ENCODE measurements at regions not wholly inside any gene's neighbourhood (a gene's known extent, or its start where the extent isn't known, plus 50 kb on each side); places are given as distances from the start of the nearest gene placed in this dataset.

- H3K4me1 ChIP-seq (ENCODE audit: control insufficient read depth, extremely low read depth, insufficient read depth, low read length): no peaks in the 10 kb centered on the region
- no peak for FAIRE-seq
- no peak overlapping the region for H2AFZ ChIP-seq (ENCODE audit: control insufficient read depth, low read length)
- H4K20me1 ChIP-seq (ENCODE audit: control insufficient read depth, extremely low read depth, insufficient read depth, low read length): no peaks in the 10 kb centered on the region
- no peak for DNase-seq (ENCODE audit: low read depth, low spot score)
- H3K4me3 ChIP-seq (ENCODE audit: control insufficient read depth in 2 of 3, extremely low read depth in 1 of 3, insufficient read depth in 2 of 3, low read depth in 1 of 3, low read length in 3 of 3): no peak overlapping the region
- no peaks in the 10 kb centered on the region for H3K9me1 ChIP-seq (ENCODE audit: control insufficient read depth, extremely low read depth, insufficient read depth, low read length)
- no peak overlapping the region for H3K4me2 ChIP-seq (ENCODE audit: control insufficient read depth, extremely low read depth, insufficient read depth, low read depth, low read length)
- no peak for TF ChIP-seq EZH2 (IDR thresholded peaks at IDR 0.05; ENCODE audit: low read length)
- no peak for TF ChIP-seq CTCF (optimal IDR thresholded peaks at IDR 0.05 in 1 of 3, IDR thresholded peaks at IDR 0.05 in 1 of 3, conservative IDR thresholded peaks at IDR 0.05 in 1 of 3; ENCODE audit: extremely low read depth in 1 of 3, insufficient read depth in 2 of 3, low read length in 3 of 3)
- H3K9me3 ChIP-seq (ENCODE audit: control insufficient read depth, low read depth, low read length): no peaks in the 10 kb centered on the region
- H3K36me3 ChIP-seq (ENCODE audit: control insufficient read depth in 2 of 2, extremely low read depth in 1 of 2, insufficient read depth in 2 of 2, low read length in 2 of 2): no peaks in the 10 kb centered on the region
- H3K27me3 ChIP-seq (ENCODE audit: control insufficient read depth, extremely low read depth, insufficient read depth, low read length): no peaks in the 10 kb centered on the region
- H3K27ac ChIP-seq (ENCODE audit: control insufficient read depth, insufficient read depth, low read length): no peak overlapping the region
- no peaks in the 10 kb centered on the region for H3K79me2 ChIP-seq (ENCODE audit: control insufficient read depth, insufficient read depth, low read length)
- dilution Hi-C loops (cut with MboI; ENCODE audit: extremely low pct_ligation_motif_present, low sequenced_read_pairs): no loop called here
- H3K9ac ChIP-seq (ENCODE audit: control insufficient read depth, extremely low read depth, insufficient read depth, low read length): no peak overlapping the region
Measured at GRCh38 chr11:96658436-96658835, 268.6 kb downstream of the JRKL start.

- Histone ChIP-seq H3K27me3 (ENCODE audit: control insufficient read depth, extremely low read depth, insufficient read depth, low read length) (no peaks in the 10 kb centered on the region), H3K79me2 (ENCODE audit: control insufficient read depth, insufficient read depth, low read length) (no peaks in the 10 kb centered on the region), H3K4me2 (ENCODE audit: control insufficient read depth, extremely low read depth, insufficient read depth, low read depth, low read length) (no peak overlapping the region), H3K9me1 (ENCODE audit: control insufficient read depth, extremely low read depth, insufficient read depth, low read length) (no peaks in the 10 kb centered on the region), H3K4me1 (ENCODE audit: control insufficient read depth, extremely low read depth, insufficient read depth, low read length) (no peaks in the 10 kb centered on the region), H3K36me3 (ENCODE audit: control insufficient read depth in 2 of 2, extremely low read depth in 1 of 2, insufficient read depth in 2 of 2, low read length in 2 of 2) (no peaks in the 10 kb centered on the region), H2AFZ (ENCODE audit: control insufficient read depth, low read length) (no peak overlapping the region), H4K20me1 (ENCODE audit: control insufficient read depth, extremely low read depth, insufficient read depth, low read length) (no peaks in the 10 kb centered on the region), H3K4me3 (ENCODE audit: control insufficient read depth in 2 of 3, extremely low read depth in 1 of 3, insufficient read depth in 2 of 3, low read depth in 1 of 3, low read length in 3 of 3) (no peak overlapping the region), H3K9me3 (ENCODE audit: control insufficient read depth, low read depth, low read length) (no peaks in the 10 kb centered on the region), H3K27ac (ENCODE audit: control insufficient read depth, insufficient read depth, low read length) (no peak overlapping the region), H3K9ac (ENCODE audit: control insufficient read depth, extremely low read depth, insufficient read depth, low read length) (no peak overlapping the region)
- FAIRE-seq (no peak), DNase-seq (ENCODE audit: low read depth, low spot score) (no peak)
- TF ChIP-seq EZH2 (IDR thresholded peaks at IDR 0.05; ENCODE audit: low read length) (no peak), CTCF (optimal IDR thresholded peaks at IDR 0.05 in 1 of 3, IDR thresholded peaks at IDR 0.05 in 1 of 3, conservative IDR thresholded peaks at IDR 0.05 in 1 of 3; ENCODE audit: extremely low read depth in 1 of 3, insufficient read depth in 2 of 3, low read length in 3 of 3) (no peak)
- dilution Hi-C loops (cut with MboI; ENCODE audit: extremely low pct_ligation_motif_present, low sequenced_read_pairs): no loop called here
Measured at GRCh38 chr11:96664110-96664509, 274.3 kb downstream of the JRKL start.
